Gastroesophageal sphincter (tissue), 4 donors: ENCODE measurements at regions not wholly inside any gene's neighbourhood (a gene's known extent, or its start where the extent isn't known, plus 50 kb on each side); places are given as distances from the start of the nearest gene placed in this dataset.

Source experiments
- ATAC-seq: fragments of 150-250 bp; one replicate; pipeline ENCODE4 v1.9.1; 2016; ENCODE audit warnings: mild to moderate bottlenecking, moderate library complexity
- H3K27ac ChIP-seq, 4 donors: fragments of 200-600 bp; sonication (generic) in 3 of 4; 1 replicate in 3 of 4; 2 replicates in 1 of 4; pipeline ENCODE4 v1.5.1; 2016 to 2019
- H3K27me3 ChIP-seq: fragments of 200-600 bp; sonication (generic); one replicate; pipeline ENCODE4 v1.5.1; 2019
- H3K36me3 ChIP-seq, 2 donors: fragments of 200-600 bp; sonication (generic); one replicate each; pipeline ENCODE4 v1.5.1; 2019; ENCODE audit warnings: control low read depth in 1 of 2
- H3K4me1 ChIP-seq, 3 donors: fragments of 200-600 bp; sonication (generic); 1 replicate in 2 of 3; 2 replicates in 1 of 3; pipeline ENCODE4 v1.5.1; 2016 to 2019; ENCODE audit warnings: control low read depth in 2 of 3
- H3K4me3 ChIP-seq, 2 donors: fragments of 200-600 bp; sonication (generic); one replicate each; pipeline ENCODE4 v1.5.1; 2019; ENCODE audit warnings: mild to moderate bottlenecking in 1 of 2, moderate library complexity in 1 of 2
- H3K9me3 ChIP-seq, 3 donors: fragments of 200-600 bp; sonication (generic); one replicate each; pipeline ENCODE4 v1.5.1; 2017 to 2019; ENCODE audit warnings: control low read depth in 2 of 3
- CTCF ChIP-seq, 4 experiments: fragments of 200-600 bp in 2 of 4; fragments of 450-650 bp in 2 of 4; sonication (generic) in 1 of 4; IDR thresholded peaks; one replicate each; pipeline ENCODE4 v1.5.1; 2017 to 2019; ENCODE audit warnings: antibody characterized with exemption in 4 of 4, mild to moderate bottlenecking in 2 of 4, moderate library complexity in 2 of 4
- EP300 ChIP-seq: sonication (generic); formaldehyde crosslinking; IDR thresholded peaks from one replicate; pipeline ENCODE4 v1.6.1; 2017; ENCODE audit warnings: antibody characterized with exemption, mild to moderate bottlenecking
- POLR2A ChIP-seq, 2 donors: fragments of 450-650 bp; IDR thresholded peaks; one replicate each; pipeline ENCODE4 v1.6.1; 2017; ENCODE audit warnings: antibody characterized with exemption in 2 of 2, mild to moderate bottlenecking in 2 of 2, moderate library complexity in 1 of 2
- POLR2AphosphoS5 ChIP-seq: sonication (generic); formaldehyde crosslinking; IDR thresholded peaks from one replicate; pipeline ENCODE4 v1.6.1; 2017; ENCODE audit warnings: antibody characterized with exemption
- WGBS, 2 donors: methylation state at CpG; one replicate each; pipeline ENCODE4 v1.1.5; 2018; ENCODE audit warnings: low coverage in 1 of 2; 5-methylcytosine and 5-hydroxymethylcytosine counted together

DNA sequence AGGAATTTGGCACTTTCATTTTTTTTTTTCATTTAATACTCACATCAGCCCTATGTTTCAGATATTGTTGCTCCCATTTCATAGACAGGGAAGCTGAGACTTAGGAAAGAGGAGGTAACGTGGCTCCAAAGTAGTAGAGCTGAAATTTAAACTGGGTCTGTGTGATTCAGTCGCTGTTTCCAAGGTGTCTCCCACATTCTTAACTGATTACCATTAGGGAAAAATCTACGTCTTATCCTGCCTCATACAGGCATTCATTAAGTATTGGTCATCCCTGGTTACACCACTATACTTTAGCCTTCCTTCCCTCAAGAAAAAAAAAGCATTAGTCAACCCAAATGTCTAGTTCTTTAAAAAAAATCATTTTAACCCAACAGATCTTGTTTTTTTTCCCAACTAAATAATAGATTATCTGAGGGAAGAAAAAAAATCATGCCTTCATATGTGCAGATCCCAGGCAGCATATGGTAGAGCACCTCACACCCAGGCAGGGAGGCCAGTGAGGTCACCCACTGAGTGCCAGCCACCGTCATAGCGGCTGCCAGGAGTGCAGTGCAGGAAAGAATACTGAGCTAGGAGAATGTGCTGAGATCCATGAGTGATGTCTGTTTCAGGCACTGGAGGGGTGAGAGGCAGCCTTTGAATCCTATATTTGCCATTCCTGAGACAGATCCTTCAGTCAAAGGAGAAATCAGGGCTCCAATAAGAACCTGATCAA is 59.0 kb upstream of the SORCS3 start:
- H3K9me3 ChIP-seq, result no peaks in the 10 kb centered on the region
- peaks cover 0 to 7% (median 0%) of the 10 kb centered on the region in 3 donors for H3K4me1 ChIP-seq
- no peak for ATAC-seq
- H3K4me3 ChIP-seq, result no peak overlapping the region
- no peak overlapping the region for H3K27ac ChIP-seq
- peaks cover 34% of the 10 kb centered on the region for H3K27me3 ChIP-seq
- no peaks in the 10 kb centered on the region for H3K36me3 ChIP-seq
- no peak for TF ChIP-seq POLR2AphosphoS5
- no peak for TF ChIP-seq EP300
- no peak for TF ChIP-seq CTCF (IDR thresholded peaks at IDR 0.05)
- TF ChIP-seq POLR2A (IDR thresholded peaks at IDR 0.05), result no peak
- WGBS, 2 donors, result 74 to 79% methylated on average over 3 to 5 of the region's 5 CpGs

DNA sequence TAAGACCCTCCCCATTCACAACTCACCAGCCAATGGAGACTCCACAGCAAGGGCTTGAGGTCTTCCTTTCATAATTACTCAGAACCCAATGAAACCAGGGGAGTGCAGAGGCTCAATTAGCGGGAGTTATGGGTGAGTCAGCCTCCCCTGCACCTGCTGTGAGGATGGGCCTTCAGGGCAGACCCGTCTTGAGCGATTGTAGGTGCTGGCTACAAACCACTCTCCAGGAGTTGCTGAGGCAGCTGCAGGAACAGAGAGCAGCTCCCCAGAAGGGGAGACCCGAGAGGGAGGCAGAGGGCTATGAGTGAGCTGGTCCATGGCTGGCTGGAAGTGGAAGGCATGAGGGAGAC is 58.5 kb upstream of the SORCS3 start:
- no peak for TF ChIP-seq EP300
- no peak for TF ChIP-seq POLR2A (IDR thresholded peaks at IDR 0.05)
- TF ChIP-seq CTCF (IDR thresholded peaks at IDR 0.05), result no peak
- no peak for TF ChIP-seq POLR2AphosphoS5
- H3K4me1 ChIP-seq, result peaks cover 0 to 7% (median 0%) of the 10 kb centered on the region in 3 donors
- H3K36me3 ChIP-seq, result no peaks in the 10 kb centered on the region
- no peaks in the 10 kb centered on the region for H3K9me3 ChIP-seq
- no peak overlapping the region for H3K4me3 ChIP-seq
- ATAC-seq, result no peak
- WGBS, 2 donors, result 79 to 100% methylated on average over 1 to 3 of the region's 4 CpGs
- no peak overlapping the region for H3K27ac ChIP-seq
- H3K27me3 ChIP-seq, result peaks cover 34% of the 10 kb centered on the region

- TF ChIP-seq POLR2AphosphoS5 (no peak), EP300 (no peak), CTCF (IDR thresholded peaks at IDR 0.05) (no peak), POLR2A (IDR thresholded peaks at IDR 0.05) (no peak)
- no peak for ATAC-seq
- peaks cover 0 to 7% (median 0%) of the 10 kb centered on the region in 3 donors for H3K4me1 ChIP-seq
- H3K9me3 ChIP-seq, result no peaks in the 10 kb centered on the region
- WGBS, 2 donors, result 100% methylated on average over 1 of the region's 1 CpG; no CpG with 5 or more reads in 1 of the 2 donors
- no peak overlapping the region for H3K4me3 ChIP-seq
- H3K27ac ChIP-seq, result no peak overlapping the region
- H3K36me3 ChIP-seq, result no peaks in the 10 kb centered on the region
- peaks cover 34% of the 10 kb centered on the region for H3K27me3 ChIP-seq
Measured at GRCh38 chr10:104582966-104583365, 58.1 kb upstream of the SORCS3 start.

GRCh38 chr10:104584541-104584940 is 56.5 kb upstream of the SORCS3 start:
- H3K4me1 ChIP-seq, result peaks cover 0 to 7% (median 0%) of the 10 kb centered on the region in 3 donors
- no peaks in the 10 kb centered on the region for H3K9me3 ChIP-seq
- no peaks in the 10 kb centered on the region for H3K36me3 ChIP-seq
- 85 to 91% methylated on average over 1 to 3 of the region's 7 CpGs for WGBS, 2 donors
- TF ChIP-seq POLR2A (IDR thresholded peaks at IDR 0.05), result no peak
- TF ChIP-seq CTCF (IDR thresholded peaks at IDR 0.05), result no peak
- no peak for TF ChIP-seq POLR2AphosphoS5
- TF ChIP-seq EP300, result no peak
- no peak overlapping the region for H3K4me3 ChIP-seq
- ATAC-seq, result no peak
- no peak overlapping the region for H3K27ac ChIP-seq
- peaks cover 33% of the 10 kb centered on the region for H3K27me3 ChIP-seq

GRCh38 chr10:104587751-104588150 is 53.3 kb upstream of the SORCS3 start:
- TF ChIP-seq POLR2AphosphoS5, result no peak
- TF ChIP-seq CTCF (IDR thresholded peaks at IDR 0.05), result no peak
- no peak for TF ChIP-seq EP300
- TF ChIP-seq POLR2A (IDR thresholded peaks at IDR 0.05), result no peak
- no peak overlapping the region for H3K4me3 ChIP-seq
- no peak for ATAC-seq
- WGBS, 2 donors, result 83 to 87% methylated on average over 2 of the region's 2 CpGs
- peaks cover 4% of the 10 kb centered on the region for H3K27me3 ChIP-seq
- H3K27ac ChIP-seq, result no peak overlapping the region
- no peaks in the 10 kb centered on the region for H3K4me1 ChIP-seq
- no peaks in the 10 kb centered on the region for H3K9me3 ChIP-seq
- H3K36me3 ChIP-seq, result no peaks in the 10 kb centered on the region
